HG03442 (cell line): ENCODE measurements at regions not wholly inside any gene's neighbourhood (a gene's known extent, or its start where the extent isn't known, plus 50 kb on each side); places are given as distances from the start of the nearest gene placed in this dataset.
"Not testable (repeated sequence)": the region's sequence is repeated elsewhere in the genome, so short reads cannot be mapped to it uniquely, and the experiment has no call there.

ENCODE experiments used
- ATAC-seq: cut with Tn5 transposase; IDR thresholded peaks from one replicate; pipeline ENCODE4 v1.9.1; 2021; ENCODE audit warnings: mild to moderate bottlenecking, moderate library complexity; ENCODE audit not compliant: unreplicated experiment

- ATAC-seq, result no peak
Observed at GRCh38 chr21:23861911-23862504, 1745.3 kb downstream of the MRPL39 start.

GRCh38 chr21:23858878-23859277, 1748.4 kb downstream of the MRPL39 start:
- no peak for ATAC-seq

- ATAC-seq, result no peak
Observed at GRCh38 chr21:23853796-23854379, 1753.4 kb downstream of the MRPL39 start.

- ATAC-seq, result no peak
Observed at GRCh38 chr21:23837564-23837963, 1769.7 kb downstream of the MRPL39 start.

- no peak for ATAC-seq
Observed at GRCh38 chr21:23822760-23823159, 1784.5 kb downstream of the MRPL39 start.

GRCh38 chr21:23817337-23817736, 1789.9 kb downstream of the MRPL39 start:
- no peak for ATAC-seq

GRCh38 chr21:23812485-23812884, 1794.8 kb downstream of the MRPL39 start:
- ATAC-seq, result no peak

GRCh38 chr21:23811805-23812204, 1795.5 kb downstream of the MRPL39 start:
- no peak for ATAC-seq

- no peak for ATAC-seq
Observed at GRCh38 chr21:23809573-23809972, 1797.7 kb downstream of the MRPL39 start.

- ATAC-seq, result not testable (repeated sequence)
Observed at GRCh38 chr21:23806966-23807548, 1800.2 kb downstream of the MRPL39 start.

GRCh38 chr21:23804866-23805265, 1802.4 kb downstream of the MRPL39 start:
- no peak for ATAC-seq

GRCh38 chr21:23801292-23801691, 1806.0 kb downstream of the MRPL39 start:
- ATAC-seq, result no peak

GRCh38 chr21:23799376-23799775, 1807.9 kb downstream of the MRPL39 start:
- ATAC-seq, result no peak

GRCh38 chr21:23792300-23792699, 1815.0 kb downstream of the MRPL39 start:
- no peak for ATAC-seq

GRCh38 chr21:23789864-23790263, 1817.4 kb downstream of the MRPL39 start:
- no peak for ATAC-seq

- no peak for ATAC-seq
Observed at GRCh38 chr21:23780326-23780725, 1827.0 kb downstream of the MRPL39 start.

- ATAC-seq, result no peak
Observed at GRCh38 chr21:23743821-23744220, 1863.5 kb downstream of the MRPL39 start.

GRCh38 chr21:23740463-23740862, 1866.8 kb downstream of the MRPL39 start:
- no peak for ATAC-seq

- no peak for ATAC-seq
Observed at GRCh38 chr21:23732776-23733175, 1874.5 kb downstream of the MRPL39 start.

GRCh38 chr21:23729331-23729730, 1878.0 kb downstream of the MRPL39 start:
- no peak for ATAC-seq

- no peak for ATAC-seq
Observed at GRCh38 chr21:23725576-23725975, 1881.7 kb downstream of the MRPL39 start.

GRCh38 chr21:23718446-23719285, 1888.6 kb downstream of the MRPL39 start:
- no peak for ATAC-seq
